PC-9 (cell line): ENCODE measurements at regions not wholly inside any gene's neighbourhood (a gene's known extent, or its start where the extent isn't known, plus 50 kb on each side); places are given as distances from the start of the nearest gene placed in this dataset.

Source experiments
- BruUV-seq: library from RNA; stranded (reverse); fragments of 400-500 nt; replicated peaks from 2 replicates; lab custom pipeline; 2021; lab: Mats Ljungman, UMichigan
- CTCF ChIA-PET: fragments of 300-600 bp; sonication (Branson Sonifier 250); formaldehyde crosslinking; loops from one replicate; lab custom pipeline; 2022; ENCODE audit warnings: antibody characterized with exemption; lab: Charles Lee
- POLR2A ChIA-PET: fragments of 300-600 bp; sonication (Branson Sonifier 250); formaldehyde crosslinking; loops from one replicate; lab custom pipeline; 2022; ENCODE audit warnings: antibody characterized with exemption; ENCODE audit not compliant: unreplicated experiment; lab: Charles Lee
- DNase-seq, 2 experiments: peaks; one replicate each; pipeline versions ENCODE4 v3.0.0 to v3.0.0-alpha.2; 2015 to 2022; ENCODE audit warnings: mixed read lengths in 1 of 2
- H2AFZ ChIP-seq: fragments of 200-600 bp; sonication (generic); 2 replicates; pipeline ENCODE4 v1.8.1; 2017; ENCODE audit warnings: antibody characterized with exemption
- H3F3A ChIP-seq: fragments of 200-600 bp; sonication (generic); 2 replicates; pipeline ENCODE4 v1.8.1; 2017; ENCODE audit warnings: antibody characterized with exemption, mild to moderate bottlenecking, low read depth; ENCODE audit not compliant: insufficient read depth
- H3K27ac ChIP-seq: fragments of 200-600 bp; sonication (generic); 2 replicates; pipeline ENCODE4 v1.6.1; 2016; ENCODE audit warnings: mixed run types
- H3K27me3 ChIP-seq: fragments of 200-600 bp; sonication (generic); 2 replicates; pipeline ENCODE4 v1.6.1; 2016; ENCODE audit warnings: low read depth, mixed run types; ENCODE audit not compliant: insufficient read depth
- H3K36me3 ChIP-seq: fragments of 200-600 bp; sonication (generic); 2 replicates; pipeline ENCODE4 v1.6.1; 2016; ENCODE audit warnings: low read depth, mixed run types
- H3K4me1 ChIP-seq: fragments of 200-600 bp; sonication (generic); replicated peaks from 2 replicates; pipeline ENCODE4 v1.6.1; 2016; ENCODE audit warnings: mixed run types; ENCODE audit not compliant: insufficient read depth
- H3K4me2 ChIP-seq: fragments of 200-600 bp; sonication (generic); 2 replicates; pipeline ENCODE4 v1.6.1; 2017; ENCODE audit warnings: mixed run types
- H3K4me3 ChIP-seq: fragments of 200-600 bp; sonication (generic); 2 replicates; pipeline ENCODE4 v1.6.1; 2016; ENCODE audit warnings: mixed run types
- H3K79me2 ChIP-seq: fragments of 200-600 bp; sonication (generic); 2 replicates; pipeline ENCODE4 v1.6.1; 2017; ENCODE audit warnings: low read depth, mixed run types
- H3K9me2 ChIP-seq: fragments of 200-600 bp; sonication (generic); 2 replicates; pipeline ENCODE4 v1.8.1; 2017; ENCODE audit warnings: mild to moderate bottlenecking; ENCODE audit not compliant: insufficient read depth
- H3K9me3 ChIP-seq: fragments of 200-600 bp; sonication (generic); 2 replicates; pipeline ENCODE4 v1.8.1; 2016; ENCODE audit warnings: low read depth; ENCODE audit not compliant: insufficient read depth
- H4K20me1 ChIP-seq: fragments of 200-600 bp; sonication (generic); 2 replicates; pipeline ENCODE4 v1.8.1; 2017; ENCODE audit not compliant: insufficient read depth
- CTCF ChIP-seq: fragments of 200-600 bp; sonication (generic); conservative IDR thresholded peaks from 2 replicates; pipeline ENCODE4 v1.6.1; 2017; ENCODE audit warnings: mixed run types, antibody characterized with exemption, mild to moderate bottlenecking, moderate library complexity
- EZH2 ChIP-seq: fragments of 200-600 bp; sonication (generic); IDR thresholded peaks from 2 replicates; pipeline ENCODE4 v1.8.0; 2017; ENCODE audit warnings: antibody characterized with exemption, low read depth
- intact Hi-C: fragments of 100-400 bp; cut with micrococcal nuclease; formaldehyde crosslinking; loops from one replicate; pipeline ENCODE4 v1.10.0; 2022; ENCODE audit not compliant: unreplicated experiment

GRCh38 chr4:133647206-133647605, 498.1 kb downstream of the PCDH10 start:
- H3K9me2 ChIP-seq, result no peaks in the 10 kb centered on the region
- H4K20me1 ChIP-seq, result no peaks in the 10 kb centered on the region
- H3K79me2 ChIP-seq, result no peaks in the 10 kb centered on the region
- no peaks in the 10 kb centered on the region for H3F3A ChIP-seq
- CTCF ChIA-PET, result no interaction called here
- no peak overlapping the region for H2AFZ ChIP-seq
- no peak overlapping the region for H3K27ac ChIP-seq
- no peaks in the 10 kb centered on the region for H3K9me3 ChIP-seq
- H3K27me3 ChIP-seq, result no peaks in the 10 kb centered on the region
- H3K4me3 ChIP-seq, result no peak overlapping the region
- H3K4me2 ChIP-seq, result no peak overlapping the region
- H3K36me3 ChIP-seq, result no peaks in the 10 kb centered on the region
- H3K4me1 ChIP-seq, result no peaks in the 10 kb centered on the region
- no TSS peak for BruUV-seq
- POLR2A ChIA-PET, result no interaction called here
- DNase-seq, result no peak
- no peak for TF ChIP-seq EZH2
- TF ChIP-seq CTCF, result no peak
- intact Hi-C loops, result no loop called here

DNA sequence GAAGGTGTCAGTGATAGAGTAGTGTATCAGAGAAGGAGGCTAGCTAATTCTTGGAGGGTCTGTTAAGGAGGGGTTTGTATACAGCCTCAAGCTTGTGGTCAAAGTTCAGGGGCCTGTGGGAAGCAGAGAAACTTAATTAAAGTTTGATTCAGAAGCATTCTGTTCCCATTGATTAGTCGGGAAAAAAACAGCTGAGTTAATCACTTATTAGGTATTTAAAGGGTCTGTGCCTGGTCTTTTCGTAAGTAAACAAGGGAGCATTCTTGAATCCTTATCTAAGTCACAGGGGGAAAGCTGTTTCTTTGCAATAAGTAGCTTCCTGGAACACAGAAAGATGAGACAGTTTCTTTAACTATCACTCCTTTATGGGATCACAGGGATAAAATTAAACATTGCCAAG, 492.1 kb downstream of the PCDH10 start:
- Histone ChIP-seq H3K4me1 (no peaks in the 10 kb centered on the region), H4K20me1 (no peaks in the 10 kb centered on the region), H3K36me3 (no peaks in the 10 kb centered on the region), H3K79me2 (no peaks in the 10 kb centered on the region), H3K27me3 (no peaks in the 10 kb centered on the region), H3F3A (no peaks in the 10 kb centered on the region), H3K4me3 (no peak overlapping the region), H3K9me3 (no peaks in the 10 kb centered on the region), H3K4me2 (no peak overlapping the region), H2AFZ (no peak overlapping the region), H3K9me2 (no peaks in the 10 kb centered on the region), H3K27ac (no peak overlapping the region)
- DNase-seq, result no peak
- CTCF ChIA-PET, result no interaction called here
- BruUV-seq, result no TSS peak
- no peak for TF ChIP-seq CTCF
- TF ChIP-seq EZH2, result no peak
- intact Hi-C loops, result no loop called here
- POLR2A ChIA-PET, result no interaction called here

DNA sequence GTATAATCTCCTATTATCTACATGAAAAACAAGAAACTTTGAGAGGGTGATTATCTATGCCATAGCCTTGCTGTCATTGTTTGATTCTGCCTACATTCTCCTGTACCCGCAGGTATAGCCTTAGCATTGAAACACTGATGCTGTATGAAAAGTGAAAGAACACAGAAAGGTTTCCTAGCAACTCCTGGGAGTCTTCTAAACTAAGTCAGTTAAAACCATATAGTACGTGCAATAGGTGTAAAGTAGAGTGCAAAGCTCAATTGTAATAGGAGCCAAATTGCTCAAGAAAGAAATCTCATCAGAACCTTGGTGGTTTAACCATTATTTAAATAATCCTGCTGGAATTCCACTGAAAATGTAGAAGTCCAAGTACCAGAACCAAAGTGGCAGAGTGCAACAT, 489.7 kb downstream of the PCDH10 start:
- Histone ChIP-seq H3K36me3 (no peaks in the 10 kb centered on the region), H3K9me3 (no peaks in the 10 kb centered on the region), H3K9me2 (no peaks in the 10 kb centered on the region), H3K27ac (no peak overlapping the region), H3K4me3 (no peak overlapping the region), H2AFZ (no peak overlapping the region), H4K20me1 (no peaks in the 10 kb centered on the region), H3K27me3 (no peaks in the 10 kb centered on the region), H3K4me2 (no peak overlapping the region), H3K79me2 (no peaks in the 10 kb centered on the region), H3F3A (no peaks in the 10 kb centered on the region), H3K4me1 (no peaks in the 10 kb centered on the region)
- DNase-seq, result no peak
- intact Hi-C loops, result no loop called here
- no peak for TF ChIP-seq CTCF
- TF ChIP-seq EZH2, result no peak
- POLR2A ChIA-PET, result no interaction called here
- CTCF ChIA-PET, result no interaction called here
- BruUV-seq, result no TSS peak
